PC-9 (cell line): ENCODE measurements at regions not wholly inside any gene's neighbourhood (a gene's known extent, or its start where the extent isn't known, plus 50 kb on each side); places are given as distances from the start of the nearest gene placed in this dataset.

ENCODE experiments used
- BruUV-seq: library from RNA; stranded (reverse); fragments of 400-500 nt; replicated peaks from 2 replicates; lab custom pipeline; 2021; lab: Mats Ljungman, UMichigan
- CTCF ChIA-PET: fragments of 300-600 bp; sonication (Branson Sonifier 250); formaldehyde crosslinking; loops from one replicate; lab custom pipeline; 2022; ENCODE audit warnings: antibody characterized with exemption; lab: Charles Lee
- POLR2A ChIA-PET: fragments of 300-600 bp; sonication (Branson Sonifier 250); formaldehyde crosslinking; loops from one replicate; lab custom pipeline; 2022; ENCODE audit warnings: antibody characterized with exemption; ENCODE audit not compliant: unreplicated experiment; lab: Charles Lee
- DNase-seq, 2 experiments: peaks; one replicate each; pipeline versions ENCODE4 v3.0.0 to v3.0.0-alpha.2; 2015 to 2022; ENCODE audit warnings: mixed read lengths in 1 of 2
- H2AFZ ChIP-seq: fragments of 200-600 bp; sonication (generic); 2 replicates; pipeline ENCODE4 v1.8.1; 2017; ENCODE audit warnings: antibody characterized with exemption
- H3F3A ChIP-seq: fragments of 200-600 bp; sonication (generic); 2 replicates; pipeline ENCODE4 v1.8.1; 2017; ENCODE audit warnings: antibody characterized with exemption, mild to moderate bottlenecking, low read depth; ENCODE audit not compliant: insufficient read depth
- H3K27ac ChIP-seq: fragments of 200-600 bp; sonication (generic); 2 replicates; pipeline ENCODE4 v1.6.1; 2016; ENCODE audit warnings: mixed run types
- H3K27me3 ChIP-seq: fragments of 200-600 bp; sonication (generic); 2 replicates; pipeline ENCODE4 v1.6.1; 2016; ENCODE audit warnings: low read depth, mixed run types; ENCODE audit not compliant: insufficient read depth
- H3K36me3 ChIP-seq: fragments of 200-600 bp; sonication (generic); 2 replicates; pipeline ENCODE4 v1.6.1; 2016; ENCODE audit warnings: low read depth, mixed run types
- H3K4me1 ChIP-seq: fragments of 200-600 bp; sonication (generic); replicated peaks from 2 replicates; pipeline ENCODE4 v1.6.1; 2016; ENCODE audit warnings: mixed run types; ENCODE audit not compliant: insufficient read depth
- H3K4me2 ChIP-seq: fragments of 200-600 bp; sonication (generic); 2 replicates; pipeline ENCODE4 v1.6.1; 2017; ENCODE audit warnings: mixed run types
- H3K4me3 ChIP-seq: fragments of 200-600 bp; sonication (generic); 2 replicates; pipeline ENCODE4 v1.6.1; 2016; ENCODE audit warnings: mixed run types
- H3K79me2 ChIP-seq: fragments of 200-600 bp; sonication (generic); 2 replicates; pipeline ENCODE4 v1.6.1; 2017; ENCODE audit warnings: low read depth, mixed run types
- H3K9me2 ChIP-seq: fragments of 200-600 bp; sonication (generic); 2 replicates; pipeline ENCODE4 v1.8.1; 2017; ENCODE audit warnings: mild to moderate bottlenecking; ENCODE audit not compliant: insufficient read depth
- H3K9me3 ChIP-seq: fragments of 200-600 bp; sonication (generic); 2 replicates; pipeline ENCODE4 v1.8.1; 2016; ENCODE audit warnings: low read depth; ENCODE audit not compliant: insufficient read depth
- H4K20me1 ChIP-seq: fragments of 200-600 bp; sonication (generic); 2 replicates; pipeline ENCODE4 v1.8.1; 2017; ENCODE audit not compliant: insufficient read depth
- EZH2 ChIP-seq: fragments of 200-600 bp; sonication (generic); IDR thresholded peaks from 2 replicates; pipeline ENCODE4 v1.8.0; 2017; ENCODE audit warnings: antibody characterized with exemption, low read depth
- intact Hi-C: fragments of 100-400 bp; cut with micrococcal nuclease; formaldehyde crosslinking; loops from one replicate; pipeline ENCODE4 v1.10.0; 2022; ENCODE audit not compliant: unreplicated experiment
- TF ChIP-seq, protein P1 (sequence below): fragments of 200-600 bp; sonication (generic); conservative IDR thresholded peaks from 2 replicates; pipeline ENCODE4 v1.6.1; 2017; ENCODE audit warnings: mixed run types, antibody characterized with exemption, mild to moderate bottlenecking, moderate library complexity

DNA sequence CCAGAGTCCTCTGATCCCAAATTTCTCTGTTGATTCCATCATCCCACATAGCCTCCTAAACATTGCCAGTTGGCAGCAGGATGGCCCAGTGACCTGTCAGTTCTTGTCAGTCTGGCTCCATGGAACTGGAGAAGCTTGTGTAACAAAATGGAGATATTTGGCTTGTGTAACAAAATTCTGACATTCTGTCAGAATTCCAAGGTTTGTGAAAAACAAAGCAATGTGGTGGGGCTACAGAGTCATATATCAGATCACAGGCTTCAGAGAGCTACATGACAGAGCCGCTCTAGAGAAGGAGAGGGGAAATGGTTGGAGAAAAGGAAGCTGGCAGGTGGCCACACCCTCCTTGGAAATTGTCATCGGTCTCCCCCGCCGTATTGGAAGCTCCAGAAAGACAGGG is 75.4 kb upstream of the MAN2A1 start:
- no peaks in the 10 kb centered on the region for H3K36me3 ChIP-seq
- H3K27ac ChIP-seq: no peak overlapping the region
- no peaks in the 10 kb centered on the region for H4K20me1 ChIP-seq
- TF ChIP-seq, protein P1, sequence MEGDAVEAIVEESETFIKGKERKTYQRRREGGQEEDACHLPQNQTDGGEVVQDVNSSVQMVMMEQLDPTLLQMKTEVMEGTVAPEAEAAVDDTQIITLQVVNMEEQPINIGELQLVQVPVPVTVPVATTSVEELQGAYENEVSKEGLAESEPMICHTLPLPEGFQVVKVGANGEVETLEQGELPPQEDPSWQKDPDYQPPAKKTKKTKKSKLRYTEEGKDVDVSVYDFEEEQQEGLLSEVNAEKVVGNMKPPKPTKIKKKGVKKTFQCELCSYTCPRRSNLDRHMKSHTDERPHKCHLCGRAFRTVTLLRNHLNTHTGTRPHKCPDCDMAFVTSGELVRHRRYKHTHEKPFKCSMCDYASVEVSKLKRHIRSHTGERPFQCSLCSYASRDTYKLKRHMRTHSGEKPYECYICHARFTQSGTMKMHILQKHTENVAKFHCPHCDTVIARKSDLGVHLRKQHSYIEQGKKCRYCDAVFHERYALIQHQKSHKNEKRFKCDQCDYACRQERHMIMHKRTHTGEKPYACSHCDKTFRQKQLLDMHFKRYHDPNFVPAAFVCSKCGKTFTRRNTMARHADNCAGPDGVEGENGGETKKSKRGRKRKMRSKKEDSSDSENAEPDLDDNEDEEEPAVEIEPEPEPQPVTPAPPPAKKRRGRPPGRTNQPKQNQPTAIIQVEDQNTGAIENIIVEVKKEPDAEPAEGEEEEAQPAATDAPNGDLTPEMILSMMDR: no peak
- no peak for TF ChIP-seq EZH2
- H3K27me3 ChIP-seq: no peaks in the 10 kb centered on the region
- H3F3A ChIP-seq: no peaks in the 10 kb centered on the region
- H3K4me3 ChIP-seq: no peak overlapping the region
- no peaks in the 10 kb centered on the region for H3K4me1 ChIP-seq
- H3K79me2 ChIP-seq: no peaks in the 10 kb centered on the region
- no peaks in the 10 kb centered on the region; the same call in 1 of the 2 replicates for H3K9me2 ChIP-seq
- no peak for DNase-seq
- POLR2A ChIA-PET: no interaction called here
- intact Hi-C loops: no loop called here
- BruUV-seq: no TSS peak
- CTCF ChIA-PET: no interaction called here
- no peak overlapping the region for H3K4me2 ChIP-seq
- H2AFZ ChIP-seq: no peak overlapping the region
- no peaks in the 10 kb centered on the region for H3K9me3 ChIP-seq

GRCh38 chr5:109612278-109612905 is 77.3 kb upstream of the MAN2A1 start:
- Histone ChIP-seq H3K9me3 (no peaks in the 10 kb centered on the region), H2AFZ (no peak overlapping the region), H3K9me2 (no peaks in the 10 kb centered on the region; the same call in 1 of the 2 replicates), H3K27me3 (no peaks in the 10 kb centered on the region), H3K4me2 (no peak overlapping the region), H3K4me3 (no peak overlapping the region), H3K79me2 (no peaks in the 10 kb centered on the region), H3F3A (no peaks in the 10 kb centered on the region), H3K4me1 (no peaks in the 10 kb centered on the region), H4K20me1 (no peaks in the 10 kb centered on the region), H3K36me3 (no peaks in the 10 kb centered on the region), H3K27ac (no peak overlapping the region)
- CTCF ChIA-PET: no interaction called here
- no peak for DNase-seq
- TF ChIP-seq EZH2: no peak
- TF ChIP-seq, protein P1: no peak
- intact Hi-C loops: no loop called here
- POLR2A ChIA-PET: no interaction called here
- BruUV-seq: no TSS peak

DNA sequence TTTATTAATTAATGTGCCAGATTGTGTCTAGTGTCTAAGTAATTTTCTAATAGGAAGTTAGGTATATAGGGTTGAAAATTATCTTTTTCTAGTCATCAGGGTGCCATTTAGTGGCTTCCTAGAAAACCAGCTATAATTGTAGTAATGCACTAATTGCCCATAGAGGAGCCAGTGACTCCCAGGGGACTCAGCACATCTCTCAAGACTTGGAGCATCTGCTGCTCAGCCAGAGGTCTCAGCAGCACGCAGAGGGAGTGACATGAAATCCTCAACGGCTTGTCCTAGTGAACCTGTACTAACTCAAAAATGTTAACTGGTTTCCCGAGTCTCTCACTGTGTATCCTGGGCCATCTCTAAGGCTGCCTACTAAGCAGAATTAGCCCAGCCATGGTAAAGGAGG is 78.2 kb upstream of the MAN2A1 start:
- Histone ChIP-seq H3K36me3 (no peaks in the 10 kb centered on the region), H3K79me2 (no peaks in the 10 kb centered on the region), H3K4me2 (no peak overlapping the region), H3K4me1 (no peaks in the 10 kb centered on the region), H3K9me3 (no peaks in the 10 kb centered on the region), H3K27ac (no peak overlapping the region), H3K4me3 (no peak overlapping the region), H3K27me3 (no peaks in the 10 kb centered on the region), H2AFZ (no peak overlapping the region), H3K9me2 (no peaks in the 10 kb centered on the region; the same call in 1 of the 2 replicates), H4K20me1 (no peaks in the 10 kb centered on the region), H3F3A (no peaks in the 10 kb centered on the region)
- intact Hi-C loops: no loop called here
- CTCF ChIA-PET: no interaction called here
- no TSS peak for BruUV-seq
- DNase-seq: no peak
- TF ChIP-seq EZH2: no peak
- TF ChIP-seq, protein P1: no peak
- POLR2A ChIA-PET: no interaction called here
